Left cardiac atrium (tissue), 4 donors: ENCODE measurements at regions not wholly inside any gene's neighbourhood (a gene's known extent, or its start where the extent isn't known, plus 50 kb on each side); places are given as distances from the start of the nearest gene placed in this dataset.

ENCODE experiments used
- ATAC-seq, 2 donors: fragments of 200-7000 bp; cut with Tn5 transposase; one replicate each; pipeline ENCODE4 v1.9.1; 2020; ENCODE audit warnings: mild to moderate bottlenecking in 2 of 2, moderate library complexity in 2 of 2
- DNase-seq: peaks from one replicate; pipeline ENCODE4 v3.0.0-alpha.2; 2020
- intact Hi-C, 2 donors: fragments of 100-400 bp; cut with DNase I; formaldehyde crosslinking; loops; one replicate each; pipeline versions ENCODE4 v1.14.1 to v1.15.1; 2022 to 2023
- donor health status: DM: no; HTN: yes; CAD: no.
- donor health status: DM: no; HTN: yes; CAD: no; lungs with severe emphysema.
- donor health status: DM: yes; HTN: yes; CAD: no.
- donor health status: Dilated cardiomyopathy.

GRCh38 chr6:90722648-90723047, 135.8 kb upstream of the MAP3K7 start:
- no peak for DNase-seq
- intact Hi-C loops: no loop called here
- no peak for ATAC-seq

- ATAC-seq (no peak), DNase-seq (no peak)
- intact Hi-C loops: no loop called here
Measured at GRCh38 chr6:90720404-90720803, 133.5 kb upstream of the MAP3K7 start.

- intact Hi-C loops: no loop called here
- no peak for ATAC-seq
Measured at GRCh38 chr6:90719321-90720195, 132.7 kb upstream of the MAP3K7 start.

DNA sequence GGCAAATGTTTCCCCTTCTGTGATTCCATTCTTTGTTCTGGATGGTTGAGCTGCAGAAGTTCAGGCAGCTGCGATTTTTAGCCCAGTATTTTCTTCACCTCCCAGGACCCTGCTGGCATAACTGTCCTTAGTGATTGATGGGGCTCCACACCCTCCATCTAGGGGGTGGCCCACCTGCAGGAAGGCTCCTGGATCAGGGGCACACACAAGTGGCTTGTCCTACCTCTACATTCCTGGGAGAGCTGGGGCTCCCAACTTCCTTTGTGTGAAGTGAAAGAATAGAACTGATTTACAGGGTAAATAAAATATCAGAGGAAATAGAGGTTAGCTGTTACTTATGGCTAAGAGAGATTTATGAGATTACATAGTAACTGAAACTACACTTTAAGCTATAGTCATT, 129.5 kb upstream of the MAP3K7 start:
- ATAC-seq (no peak), DNase-seq (no peak)
- intact Hi-C loops: no loop called here

More at GRCh38 chr6:90719321-90720195, 132.7 kb upstream of the MAP3K7 start:
- DNase-seq: no peak

- peak in 1 of 2 donors; percentile 88 for ATAC-seq
- intact Hi-C loops: no loop called here
- no peak for DNase-seq
Measured at GRCh38 chr6:90715093-90715655, 128.3 kb upstream of the MAP3K7 start.

- DNase-seq: no peak
- intact Hi-C loops: no loop called here
- ATAC-seq: no peak
Measured at GRCh38 chr6:90714319-90714718, 127.4 kb upstream of the MAP3K7 start.

- no peak for DNase-seq
- peak in 1 of 2 donors; percentile 75 for ATAC-seq
- intact Hi-C loops: no loop called here
Measured at GRCh38 chr6:90712114-90712513, 125.2 kb upstream of the MAP3K7 start.

GRCh38 chr6:90709431-90709996, 122.6 kb upstream of the MAP3K7 start:
- DNase-seq (no peak), ATAC-seq (no peak)
- intact Hi-C loops: no loop called here

- DNase-seq: no peak
- no peak for ATAC-seq
- intact Hi-C loops: no loop called here
Measured at GRCh38 chr6:90708206-90708737, 121.4 kb upstream of the MAP3K7 start.

DNA sequence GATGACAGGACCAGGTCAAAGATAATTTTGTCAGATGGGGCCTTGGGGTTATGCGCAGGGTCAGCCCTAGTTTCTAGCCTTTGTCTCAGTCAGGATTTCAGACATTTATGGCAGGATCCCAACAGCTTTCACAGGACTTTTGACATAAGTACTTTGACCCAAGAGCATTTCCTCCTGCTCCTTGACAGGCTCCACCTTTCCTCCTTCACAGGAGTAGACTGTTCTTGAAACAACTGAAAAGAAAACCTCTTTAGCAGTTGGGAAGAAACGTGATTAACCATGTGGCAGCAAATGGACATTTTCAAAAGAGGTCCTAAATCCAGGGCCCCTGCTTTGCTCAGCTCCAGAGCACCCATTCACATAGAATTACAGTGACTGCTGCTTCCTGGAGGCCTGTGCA, 120.4 kb upstream of the MAP3K7 start:
- no peak for ATAC-seq
- DNase-seq: no peak
- intact Hi-C loops: no loop called here

GRCh38 chr6:90703336-90703735, 116.5 kb upstream of the MAP3K7 start:
- intact Hi-C loops: no loop called here
- ATAC-seq: no peak
- no peak for DNase-seq

DNA sequence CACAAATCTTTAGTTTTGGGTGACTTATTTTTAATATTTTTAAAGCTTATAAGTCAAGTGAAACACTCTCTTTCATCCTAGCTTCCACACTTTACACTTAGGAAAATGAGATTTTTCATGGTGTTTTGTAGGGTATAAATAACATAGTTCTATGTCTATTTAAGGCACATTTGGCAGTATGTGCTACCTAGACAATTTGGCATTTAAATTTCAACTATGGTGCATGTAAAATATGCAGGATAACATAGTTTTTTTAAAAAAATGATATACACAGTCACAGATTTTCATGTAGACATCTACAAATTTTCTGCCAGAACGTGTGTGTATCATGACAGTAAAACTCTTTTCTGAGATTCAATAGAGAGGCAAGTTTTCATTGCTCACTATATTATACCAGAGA, 115.1 kb upstream of the MAP3K7 start:
- no peak for ATAC-seq
- DNase-seq: no peak
- intact Hi-C loops: no loop called here

DNA sequence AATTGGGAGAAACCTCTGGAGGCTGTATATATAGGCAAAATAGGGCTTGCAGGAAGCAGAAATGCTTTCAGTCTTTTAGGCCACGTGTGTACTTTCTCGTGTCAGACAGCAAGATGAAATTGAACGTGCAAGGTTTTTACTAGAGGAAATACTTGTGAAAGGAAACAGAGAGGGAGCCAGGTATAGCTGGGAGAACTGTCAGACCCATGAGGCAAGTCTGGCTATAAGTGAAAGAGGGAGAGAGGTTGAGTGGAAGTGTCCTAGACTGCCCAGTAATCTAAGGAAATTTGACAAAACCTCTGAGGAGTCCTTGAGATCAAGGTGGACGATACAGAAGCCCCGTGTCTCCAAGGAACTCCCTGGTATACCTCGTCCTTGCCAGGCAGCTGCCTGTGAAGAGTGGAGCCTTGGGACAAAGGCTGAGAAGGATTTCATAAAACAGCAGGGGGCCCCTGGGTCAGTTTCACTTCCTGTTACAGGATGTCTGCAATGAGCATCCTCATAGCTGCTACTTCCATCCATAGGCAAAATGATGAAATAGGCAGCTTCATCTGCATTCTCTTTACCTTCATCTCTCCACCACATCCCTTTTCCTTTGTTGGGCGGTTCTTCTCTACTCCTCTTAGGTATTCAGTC, 114.4 kb upstream of the MAP3K7 start:
- DNase-seq: no peak
- no peak for ATAC-seq
- intact Hi-C loops: no loop called here

DNA sequence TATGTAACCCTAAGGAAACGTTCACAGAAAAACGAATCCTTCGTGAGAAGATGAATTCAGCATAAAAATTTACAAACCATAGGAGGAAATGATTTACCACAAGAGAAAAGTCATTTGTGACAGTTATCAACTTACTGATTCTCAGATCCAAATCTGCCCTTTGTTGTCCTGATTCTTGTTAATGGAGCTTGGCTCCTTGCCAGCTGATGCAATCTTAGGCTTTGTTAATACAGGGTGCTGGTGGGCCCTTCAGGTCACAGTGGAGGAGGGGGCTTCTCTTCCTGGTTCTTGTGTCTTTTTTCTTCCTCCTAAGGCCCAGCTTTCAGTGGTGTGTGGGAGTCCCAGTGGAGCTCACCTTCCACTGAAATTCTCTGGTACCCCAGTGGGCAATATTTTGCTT, 108.4 kb upstream of the MAP3K7 start:
- no peak for DNase-seq
- ATAC-seq: no peak
- intact Hi-C loops: no loop called here

DNA sequence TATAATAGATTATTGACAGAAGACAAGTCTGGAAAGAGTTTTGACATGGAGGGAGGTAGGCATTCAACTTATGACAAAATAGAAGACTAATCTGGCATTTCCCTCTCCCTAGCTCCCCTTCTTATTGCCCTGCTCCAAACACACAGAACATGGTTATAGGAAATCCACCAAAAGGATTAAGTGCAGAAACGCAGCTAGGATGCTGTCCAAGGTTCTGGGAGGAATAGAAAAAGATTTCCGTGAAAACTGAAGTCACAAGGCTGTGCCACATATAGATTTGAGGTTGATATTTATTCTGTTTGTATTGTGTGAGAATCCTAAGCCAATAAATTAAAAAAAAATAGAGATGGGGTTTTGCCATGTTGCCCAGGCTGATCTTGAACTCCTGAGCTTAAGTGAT, 107.9 kb upstream of the MAP3K7 start:
- intact Hi-C loops: no loop called here

GRCh38 chr6:90691823-90692222, 105.0 kb upstream of the MAP3K7 start:
- no peak for DNase-seq
- intact Hi-C loops: no loop called here
- no peak for ATAC-seq

More for the DNA sequence above, 107.9 kb upstream of the MAP3K7 start:
- ATAC-seq (no peak), DNase-seq (no peak)

GRCh38 chr6:90689172-90689571, 102.3 kb upstream of the MAP3K7 start:
- intact Hi-C loops: no loop called here
- ATAC-seq (no peak), DNase-seq (no peak)

DNA sequence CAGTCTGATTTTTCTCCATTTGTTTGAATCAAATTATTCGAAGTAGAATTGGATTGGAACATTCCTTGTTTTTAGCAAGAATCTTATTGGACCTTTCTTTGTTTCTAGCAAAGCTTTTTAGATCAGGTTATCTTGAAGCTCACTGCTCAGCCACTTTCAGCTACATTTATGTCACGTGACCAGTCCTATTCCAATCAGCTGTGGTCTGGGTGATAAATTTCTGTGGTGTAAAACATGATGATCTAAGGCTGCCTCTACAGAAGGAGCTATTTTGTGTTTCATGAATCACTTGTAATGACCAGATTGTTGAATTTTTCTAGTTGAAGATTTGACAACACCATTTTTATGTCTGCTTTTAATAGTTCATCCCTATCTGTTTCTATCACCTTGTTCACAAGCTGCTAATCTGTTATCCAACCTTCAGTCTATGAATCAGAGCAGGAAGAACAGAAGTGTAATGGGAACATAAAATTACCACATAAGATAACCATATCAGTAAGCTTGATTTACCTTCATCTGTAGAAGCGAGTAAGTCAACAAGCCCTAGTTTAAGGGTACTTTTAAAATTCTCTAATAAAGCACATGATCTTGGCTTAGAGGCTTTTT, 101.0 kb upstream of the MAP3K7 start:
- intact Hi-C loops: no loop called here
- ATAC-seq (no peak), DNase-seq (no peak)

DNA sequence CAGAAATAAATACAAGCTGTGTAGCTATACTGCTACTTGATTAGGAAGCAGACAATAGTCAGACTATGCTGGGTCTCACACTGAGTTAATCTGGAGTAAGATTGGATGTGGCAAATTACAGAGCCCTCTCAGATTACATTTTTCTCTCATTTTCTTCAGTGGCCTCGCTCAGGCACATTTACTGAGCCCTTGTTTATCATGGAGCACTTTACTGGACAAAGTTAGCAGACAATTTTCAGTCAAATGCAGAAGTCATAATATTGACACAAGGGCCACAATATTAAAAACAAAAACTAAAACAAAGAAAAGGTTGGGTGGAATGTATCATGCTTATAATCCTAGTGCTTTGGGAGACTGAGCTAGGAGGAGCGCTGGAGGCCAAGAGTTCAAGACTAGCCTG, 95.0 kb upstream of the MAP3K7 start:
- DNase-seq (no peak), ATAC-seq (no peak)
- intact Hi-C loops: no loop called here
